BLaER1 (cell line): ENCODE measurements at regions not wholly inside any gene's neighbourhood (a gene's known extent, or its start where the extent isn't known, plus 50 kb on each side); places are given as distances from the start of the nearest gene placed in this dataset.

ENCODE experiments used
- H3K27ac ChIP-seq: shearing (Covaris generic); formaldehyde crosslinking; 2 replicates; pipeline ENCODE4 v1.8.1; 2022
- H3K27me3 ChIP-seq: shearing (Covaris generic); formaldehyde crosslinking; 2 replicates; pipeline ENCODE4 v1.8.1; 2022
- H3K36me3 ChIP-seq: shearing (Covaris generic); formaldehyde crosslinking; 2 replicates; pipeline ENCODE4 v1.8.1; 2022
- H3K4me1 ChIP-seq: shearing (Covaris generic); formaldehyde crosslinking; 2 replicates; pipeline ENCODE4 v1.8.1; 2022
- H3K4me2 ChIP-seq: shearing (Covaris generic); formaldehyde crosslinking; 2 replicates; pipeline ENCODE4 v1.8.1; 2022
- H3K4me3 ChIP-seq: shearing (Covaris generic); formaldehyde crosslinking; 2 replicates; pipeline ENCODE4 v1.8.1; 2022
- H3K9ac ChIP-seq: shearing (Covaris generic); formaldehyde crosslinking; 2 replicates; pipeline ENCODE4 v1.8.1; 2022
- H3K9me3 ChIP-seq: shearing (Covaris generic); formaldehyde crosslinking; 2 replicates; pipeline ENCODE4 v1.8.1; 2022
- H4K20me1 ChIP-seq: shearing (Covaris generic); formaldehyde crosslinking; 2 replicates; pipeline ENCODE4 v1.8.1; 2022
- Cebpa-rat ChIP-seq: shearing (Covaris generic); IDR thresholded peaks from 2 replicates; pipeline ENCODE4 v1.8.1; 2022

GRCh38 chrX:126237524-126237923 lies 71.4 kb upstream of the DCAF12L2 start:
- H3K9me3 ChIP-seq, result no peaks in the 10 kb centered on the region
- no peak overlapping the region for H3K4me3 ChIP-seq
- TF ChIP-seq Cebpa-rat, result no peak
- H3K27ac ChIP-seq, result no peak overlapping the region
- no peak overlapping the region for H3K9ac ChIP-seq
- no peaks in the 10 kb centered on the region for H4K20me1 ChIP-seq
- no peaks in the 10 kb centered on the region for H3K36me3 ChIP-seq
- peaks cover 31% of the 10 kb centered on the region for H3K27me3 ChIP-seq
- no peaks in the 10 kb centered on the region for H3K4me1 ChIP-seq
- H3K4me2 ChIP-seq, result no peak overlapping the region
